CD1c-positive myeloid dendritic cell (primary cell): ENCODE measurements at regions not wholly inside any gene's neighbourhood (a gene's known extent, or its start where the extent isn't known, plus 50 kb on each side); places are given as distances from the start of the nearest gene placed in this dataset.
"Not testable (repeated sequence)": the region's sequence is repeated elsewhere in the genome, so short reads cannot be mapped to it uniquely, and the experiment has no call there.

Experiments
- DNase-seq: peaks from one replicate; pipeline ENCODE4 v3.0.0-alpha.2; 2016; ENCODE audit errors: extremely low spot score

DNA sequence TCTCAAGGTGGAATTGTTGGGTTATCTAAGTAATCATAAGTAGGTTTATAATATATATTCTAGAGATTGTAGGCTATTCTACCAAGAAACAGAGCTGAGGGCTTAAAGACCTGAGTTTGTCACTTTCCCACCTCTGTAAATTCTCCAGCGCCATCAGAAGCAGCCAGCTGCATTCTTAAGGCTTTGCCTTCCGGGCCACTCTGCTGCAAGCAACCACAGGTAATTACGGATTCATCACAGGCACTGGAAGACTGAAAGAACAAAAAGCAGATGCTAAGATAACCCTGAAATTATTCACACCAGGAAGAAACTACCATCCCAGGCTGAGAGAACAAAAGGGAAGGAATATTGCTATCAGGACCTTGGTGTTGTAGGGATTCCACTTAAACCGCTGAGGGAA, 137.8 kb upstream of the JCAD start:
- DNase-seq, result no peak

DNA sequence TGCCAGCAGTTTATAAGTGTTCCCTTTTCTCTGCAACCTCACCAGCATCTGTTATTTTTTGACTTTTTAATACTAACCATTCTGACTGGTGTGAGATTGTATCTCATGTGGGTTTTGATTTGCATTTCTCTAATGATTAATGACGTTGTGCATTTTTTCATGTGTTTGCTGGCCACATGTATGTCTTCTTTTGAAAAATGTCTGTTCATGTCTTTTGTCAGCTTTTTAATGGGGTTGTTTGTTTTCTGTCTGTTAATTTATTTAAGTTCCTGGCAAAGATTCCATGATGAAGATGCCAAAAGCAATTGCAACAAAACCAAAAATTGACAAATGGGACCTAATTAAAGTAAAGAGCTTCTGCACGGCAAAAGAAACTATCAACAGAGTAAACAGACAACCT, 137.2 kb upstream of the JCAD start:
- not testable (repeated sequence) for DNase-seq

DNA sequence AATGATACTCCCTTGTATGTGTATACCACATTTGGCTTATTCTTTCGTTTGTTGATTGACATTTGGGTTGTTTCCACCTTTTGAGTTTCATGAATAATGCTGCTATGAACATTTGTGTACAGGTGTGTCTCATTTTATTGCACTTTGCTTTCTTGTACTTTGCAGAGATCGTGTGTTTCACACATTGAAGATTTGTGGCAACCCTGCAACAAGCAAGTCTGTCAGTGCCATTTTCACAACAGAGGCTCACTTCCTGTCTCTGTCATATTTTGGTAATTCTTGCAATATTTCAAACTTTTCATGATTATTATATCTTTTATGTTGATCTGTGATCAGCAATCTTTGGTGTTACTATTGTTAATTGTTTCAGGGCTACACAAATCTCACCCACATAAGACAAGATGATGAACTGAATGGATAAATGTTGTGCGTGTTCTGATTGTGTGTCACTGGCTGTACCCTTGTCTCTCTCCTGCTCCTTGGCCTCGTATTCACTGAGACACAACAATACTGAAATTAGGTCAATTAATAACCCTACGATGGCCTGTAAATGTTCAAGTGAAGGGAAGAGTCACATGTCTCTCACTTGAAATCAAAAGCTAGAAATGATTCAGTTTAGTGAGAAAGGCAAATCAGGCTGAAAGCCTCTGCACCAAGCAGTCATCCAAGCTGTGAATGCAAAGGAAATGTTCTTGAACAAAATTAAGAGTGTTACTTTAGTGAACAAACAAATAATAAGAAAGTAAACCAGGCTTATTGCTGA, 133.6 kb upstream of the JCAD start:
- DNase-seq, result no peak

DNA sequence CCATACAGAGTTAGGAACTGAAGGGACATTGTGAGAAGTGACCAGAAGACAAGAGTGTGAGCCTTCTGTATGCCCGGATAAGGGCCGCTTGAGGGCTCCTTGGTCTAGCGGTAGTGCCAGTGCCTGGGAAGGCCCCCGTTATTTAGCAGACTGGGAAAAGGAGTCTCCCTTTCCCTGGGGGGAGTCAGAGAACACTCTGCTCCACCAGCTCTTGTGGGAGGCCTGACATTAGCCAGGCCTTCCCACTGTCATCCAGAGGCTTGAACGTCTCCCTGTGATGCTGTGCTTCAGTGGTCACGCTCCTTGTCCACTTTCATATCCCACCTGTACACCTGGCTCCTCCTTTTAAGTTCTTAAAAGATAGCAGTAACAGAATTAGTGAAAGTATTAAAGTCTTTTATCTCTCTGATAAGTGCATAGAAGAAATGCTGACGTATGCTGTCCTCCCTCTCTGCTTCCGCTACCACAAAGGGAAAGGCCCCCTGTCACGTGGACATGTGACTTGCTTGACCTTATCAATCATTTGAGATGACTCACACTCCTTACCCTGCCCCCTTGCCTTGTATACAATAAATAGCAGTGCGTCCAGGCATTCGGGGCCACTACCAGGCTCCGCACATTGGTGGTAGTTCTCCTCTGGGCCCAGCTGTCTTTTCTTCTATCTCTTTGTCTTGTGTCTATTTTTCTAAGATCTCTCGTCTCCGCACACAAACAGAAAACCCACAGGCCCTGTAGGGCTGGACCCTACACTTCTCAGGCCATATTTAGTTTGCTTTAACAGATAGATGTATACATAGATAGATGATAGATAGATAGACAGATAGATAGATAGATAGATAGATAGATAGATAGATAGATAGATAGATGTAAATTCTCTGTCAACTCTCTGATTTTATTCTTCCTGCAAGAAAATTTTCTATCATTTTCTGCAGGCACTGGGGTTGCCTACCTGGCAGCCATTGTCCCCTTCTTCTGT, 131.5 kb upstream of the JCAD start:
- no peak for DNase-seq

DNA sequence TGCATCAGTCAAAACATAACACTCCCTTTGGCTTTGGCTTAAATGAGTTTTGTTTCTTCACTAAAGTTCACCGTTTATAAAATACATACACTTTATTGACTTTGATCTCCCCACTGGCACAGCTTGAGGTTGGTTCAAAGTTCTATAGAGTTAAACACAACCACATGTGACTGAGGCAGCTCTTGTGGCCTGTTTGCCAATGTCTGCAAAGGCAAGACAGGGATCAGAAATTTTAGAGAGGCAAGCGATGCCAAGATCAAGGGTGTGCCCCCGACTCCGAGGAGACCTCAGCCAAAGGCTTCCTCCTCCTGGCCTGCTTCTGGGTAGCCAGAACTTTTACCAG, 129.8 kb upstream of the JCAD start:
- no peak for DNase-seq

DNA sequence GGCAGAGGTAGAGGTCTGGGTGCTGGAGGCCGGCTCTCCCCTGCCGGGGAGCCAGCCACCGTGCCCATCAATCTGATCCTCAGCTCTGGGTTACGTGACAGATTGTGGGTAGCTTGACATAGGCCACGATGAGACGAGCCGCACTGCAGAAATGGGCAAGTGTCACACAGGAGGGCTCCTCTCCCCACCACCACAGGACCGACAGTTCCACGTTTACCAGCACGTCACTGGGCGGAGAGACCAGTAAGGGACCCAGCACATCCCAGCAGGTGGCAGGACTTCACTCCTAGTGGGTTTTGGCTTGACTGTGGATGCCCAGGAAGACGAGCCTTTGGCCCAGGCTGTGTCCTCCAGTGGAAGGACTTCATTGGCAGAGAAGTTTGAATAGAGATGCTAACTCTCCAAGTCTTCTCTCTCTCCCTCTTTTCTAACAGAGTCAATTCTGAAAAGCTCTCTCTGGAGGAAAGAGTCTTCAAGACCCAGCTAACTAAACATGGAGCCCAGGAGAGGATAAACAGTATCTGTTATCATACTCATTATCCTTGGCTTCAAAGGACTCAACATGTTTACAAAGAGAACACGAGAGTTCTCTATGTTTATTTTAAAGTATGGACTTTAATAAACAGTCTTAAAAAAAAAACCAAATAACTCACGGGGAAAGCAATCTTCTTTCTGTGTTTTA, 129.3 kb upstream of the JCAD start:
- DNase-seq, result no peak

DNA sequence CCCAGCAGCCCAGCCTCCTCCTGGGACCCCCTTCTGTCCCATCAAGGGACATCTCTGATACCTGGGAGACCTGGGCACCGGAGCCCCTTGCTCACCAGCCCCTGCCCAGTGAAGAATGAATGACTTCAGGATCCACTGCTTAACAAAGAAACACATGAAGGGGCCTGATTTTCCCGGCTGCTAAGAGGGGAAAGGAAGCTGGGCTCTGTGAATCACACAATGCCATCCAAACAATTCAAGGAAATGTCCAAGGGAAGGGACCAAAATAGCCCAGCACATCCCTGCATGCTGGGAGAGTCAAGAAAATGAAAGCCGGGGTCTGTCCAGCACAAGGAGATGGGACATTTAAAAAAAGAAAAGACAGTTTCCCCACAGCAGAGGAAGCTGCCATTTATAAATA, 128.7 kb upstream of the JCAD start:
- no peak for DNase-seq

DNA sequence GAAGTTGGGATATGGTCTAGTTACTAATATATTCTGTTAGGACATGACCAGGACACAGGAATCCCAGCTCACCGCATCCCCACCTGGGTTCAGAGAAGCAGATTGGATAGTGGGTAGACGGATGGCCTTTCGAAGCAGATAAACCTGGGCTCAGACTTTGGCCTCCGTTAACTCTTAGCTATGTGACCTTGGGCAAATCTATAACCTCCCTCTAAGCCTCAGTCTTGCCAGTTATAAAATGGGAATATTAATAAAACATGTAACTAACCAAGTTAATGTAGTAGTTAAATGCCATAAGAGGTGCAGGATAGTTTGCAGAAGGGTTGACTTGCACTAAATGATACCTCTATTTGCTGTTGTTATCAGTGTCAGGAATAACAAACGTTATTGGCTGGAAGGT, 127.6 kb upstream of the JCAD start:
- no peak for DNase-seq

DNA sequence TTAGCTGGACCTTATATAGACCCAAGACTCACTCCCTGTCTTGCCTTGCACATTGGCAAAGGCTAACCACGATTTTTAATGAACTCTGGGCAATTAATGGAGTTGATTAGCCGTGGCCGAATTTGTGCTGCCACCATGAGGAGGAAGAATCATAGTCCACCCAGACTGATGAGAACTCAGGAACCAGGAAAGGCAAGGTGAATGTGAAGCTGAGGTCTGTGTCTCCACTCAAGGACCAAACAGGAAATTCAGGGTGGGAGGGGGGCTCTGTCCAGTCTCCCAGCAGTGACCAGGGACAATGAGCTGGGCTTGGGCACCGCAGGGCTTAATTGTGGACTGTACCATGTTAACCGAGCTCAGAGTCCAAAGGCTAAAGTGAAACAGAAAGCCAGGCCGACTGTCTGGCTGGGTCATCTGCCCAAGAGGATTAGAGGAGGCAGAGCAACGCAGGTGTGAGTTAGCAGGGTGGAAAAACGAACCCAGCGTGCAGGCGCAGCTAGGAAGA, 127.0 kb upstream of the JCAD start:
- no peak for DNase-seq

DNA sequence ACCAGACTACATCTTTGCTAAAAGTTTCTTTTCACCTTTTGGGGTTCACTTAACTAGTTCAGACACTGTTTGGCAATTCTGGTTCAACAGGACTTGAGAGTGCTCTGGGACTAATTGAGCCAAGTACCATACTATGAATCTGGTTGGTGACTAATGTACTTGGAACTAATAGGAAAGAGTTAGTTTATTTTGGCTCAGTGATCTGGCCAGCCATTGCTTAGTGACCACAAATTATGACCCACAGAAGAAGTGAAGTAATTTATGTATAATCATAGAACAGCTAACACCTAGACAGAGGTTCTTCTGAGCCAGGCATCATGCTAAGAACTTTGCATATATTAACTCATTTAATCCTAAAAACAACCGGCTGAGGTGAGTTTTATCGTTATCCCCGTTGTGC, 126.5 kb upstream of the JCAD start:
- DNase-seq, result no peak

DNA sequence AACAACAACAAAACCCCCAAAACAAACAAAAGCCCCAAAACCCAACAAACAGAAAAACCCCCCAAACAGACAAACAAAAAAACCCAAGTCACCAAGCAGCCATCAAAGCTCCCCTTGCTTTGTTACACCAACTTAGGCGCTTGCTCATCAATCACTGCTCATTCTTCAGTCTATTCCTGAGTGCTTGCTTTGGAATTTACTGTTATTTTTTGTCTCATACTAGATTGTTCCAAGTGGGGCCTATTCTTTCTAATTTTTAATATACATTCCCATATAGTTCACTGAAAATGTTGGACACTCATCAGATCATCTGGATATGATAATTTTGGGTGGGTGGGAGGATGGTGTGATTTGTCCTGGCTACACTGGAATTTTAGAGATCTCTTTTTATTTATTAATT, 126.0 kb upstream of the JCAD start:
- no peak for DNase-seq

DNA sequence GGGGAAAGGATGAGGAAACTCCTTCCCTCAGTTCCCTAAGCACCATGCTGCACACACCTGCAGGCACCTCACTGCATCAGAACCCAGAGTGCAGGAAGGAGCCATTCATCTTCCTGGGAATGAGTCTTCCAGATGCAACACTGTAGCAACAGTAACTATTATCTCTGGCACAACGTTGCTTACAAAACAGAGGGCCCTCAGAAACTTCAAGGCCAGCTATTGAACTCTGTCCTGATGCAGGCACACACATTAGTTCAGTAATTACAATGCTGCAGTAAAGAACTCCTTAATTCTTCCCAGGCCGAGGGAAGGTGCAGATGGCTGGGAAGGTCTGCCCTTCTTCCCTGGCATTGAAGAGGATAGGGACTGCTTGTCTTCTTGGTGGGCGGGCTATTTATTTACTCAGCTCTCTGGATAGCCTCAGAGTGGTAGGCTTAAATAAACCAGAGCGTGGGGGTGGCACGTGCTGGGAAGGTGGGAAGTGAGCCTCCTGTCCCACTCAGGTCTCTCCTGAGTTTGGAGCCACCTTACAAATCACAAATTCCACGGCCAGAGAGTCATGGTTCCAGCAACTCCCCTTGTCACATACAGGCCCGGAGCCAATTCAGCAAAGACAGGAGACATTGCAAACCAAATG, 125.1 kb upstream of the JCAD start:
- DNase-seq, result no peak

DNA sequence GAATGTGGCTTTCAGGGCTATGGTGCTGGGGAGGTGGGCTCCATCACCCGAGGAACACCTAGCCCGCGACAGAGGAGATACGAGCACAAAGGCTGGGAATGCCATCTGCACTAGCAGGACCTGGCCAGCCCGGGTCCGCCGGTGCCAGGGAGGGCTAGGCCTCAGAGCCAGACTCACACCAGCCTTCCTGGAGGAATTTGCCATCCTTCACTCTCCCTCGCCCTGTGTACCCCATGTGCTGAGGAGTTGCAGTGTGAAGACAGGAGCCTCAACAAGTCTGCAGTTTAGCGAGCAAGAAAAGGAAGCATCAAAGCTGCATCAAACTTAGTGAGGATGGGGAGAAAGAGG, 123.6 kb upstream of the JCAD start:
- no peak for DNase-seq

DNA sequence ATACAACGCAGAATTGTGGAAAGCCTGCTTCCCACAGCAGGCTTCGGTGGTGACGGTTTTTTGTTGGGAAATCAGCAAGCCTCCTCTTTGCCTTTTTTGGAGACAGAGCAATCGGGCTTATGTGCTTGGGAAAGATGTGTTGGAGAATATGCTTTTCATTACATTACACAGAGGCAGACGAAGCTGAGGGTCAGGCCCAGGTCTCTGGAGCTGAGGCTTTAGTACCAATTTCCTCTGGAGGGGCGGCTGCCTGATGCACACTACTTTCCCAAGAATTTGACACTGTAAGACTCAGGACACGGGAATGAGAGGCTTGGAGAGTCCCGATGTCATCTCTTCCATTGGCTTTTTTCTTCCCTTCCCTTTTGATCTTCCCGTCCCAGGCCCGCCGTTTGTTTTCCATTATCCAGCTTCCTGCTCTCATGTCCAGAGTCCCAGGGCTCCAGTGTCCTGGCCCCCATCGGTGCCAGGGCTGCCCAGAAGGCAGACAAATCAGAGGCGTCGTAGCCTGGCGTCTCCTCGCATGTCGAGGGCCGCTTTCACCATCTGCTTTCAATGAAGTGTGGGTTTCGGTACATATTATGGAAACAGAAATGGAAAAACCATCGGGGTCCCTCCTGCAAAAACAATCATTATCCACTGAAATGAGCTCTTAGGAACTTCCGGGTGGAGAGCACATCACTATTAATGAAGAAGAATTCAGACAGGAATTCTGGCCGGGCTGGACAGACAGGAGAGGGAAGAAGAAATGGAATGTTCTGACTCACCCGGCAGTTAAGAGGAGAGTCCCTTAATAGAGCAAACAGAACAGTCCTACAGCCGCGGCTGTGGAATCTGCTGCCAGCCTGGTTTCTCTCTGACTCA, 123.0 kb upstream of the JCAD start:
- no peak for DNase-seq

DNA sequence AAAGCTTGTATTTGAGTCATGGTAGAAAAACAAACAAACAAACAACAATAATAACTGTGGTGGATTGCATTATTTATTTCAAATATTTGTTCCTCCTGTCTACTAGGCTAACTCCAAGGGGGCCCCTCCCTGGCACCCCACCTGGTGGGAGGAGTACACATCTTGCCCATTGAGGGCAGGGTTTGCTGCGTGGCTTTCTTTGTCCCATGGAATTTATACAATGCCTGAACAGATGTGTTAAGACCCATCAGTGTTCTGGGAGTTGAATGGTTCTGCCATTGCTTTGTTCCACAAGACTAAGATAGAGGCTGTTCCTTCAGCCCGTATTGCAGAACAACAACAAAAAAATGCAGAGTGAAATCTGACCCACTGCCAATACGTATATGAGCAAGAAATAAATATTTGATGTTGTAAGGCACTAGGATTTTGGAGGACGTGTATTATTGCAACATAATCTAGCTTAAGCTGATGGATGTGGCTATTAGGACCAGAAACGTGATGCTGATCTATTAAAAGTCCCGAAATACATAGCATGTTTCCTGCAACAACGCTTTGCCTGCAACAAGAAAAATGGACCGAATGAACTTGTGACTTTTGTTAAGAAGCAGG, 119.1 kb upstream of the JCAD start:
- DNase-seq, result no peak

DNA sequence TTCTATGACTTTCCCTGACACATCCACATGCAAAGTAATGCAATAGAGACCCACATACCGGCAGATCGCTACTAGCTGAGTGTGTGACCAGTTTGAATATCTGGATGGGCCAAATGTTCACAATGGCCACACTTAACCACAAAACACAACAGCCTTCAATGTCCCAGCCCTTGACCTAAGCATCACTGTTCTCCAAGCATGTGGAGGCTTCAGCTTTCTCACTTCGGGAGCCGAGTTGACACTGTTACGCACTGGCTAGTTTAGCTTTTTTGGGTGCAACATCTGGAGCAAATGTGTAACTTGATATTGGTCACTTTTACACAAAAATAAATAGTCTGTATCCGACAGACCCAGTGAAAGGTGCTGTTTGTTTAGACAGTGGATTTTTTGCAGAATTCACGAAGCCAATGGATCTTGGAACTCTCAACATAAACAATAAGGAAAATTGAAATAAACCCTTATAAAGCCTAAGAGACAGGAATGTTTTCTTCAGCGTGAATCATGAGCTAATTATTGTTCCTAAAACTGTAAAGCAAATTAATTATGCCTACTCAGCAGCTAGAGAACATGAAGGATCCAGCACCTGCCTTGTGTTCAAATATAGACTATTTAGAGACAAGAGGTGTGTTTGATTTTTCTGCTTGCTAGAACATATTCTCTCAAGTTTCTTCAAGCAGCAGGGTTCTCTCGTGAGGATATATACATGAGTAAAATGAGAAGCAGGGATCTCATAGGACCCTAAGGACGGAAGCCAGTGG, 117.6 kb upstream of the JCAD start:
- no peak for DNase-seq

DNA sequence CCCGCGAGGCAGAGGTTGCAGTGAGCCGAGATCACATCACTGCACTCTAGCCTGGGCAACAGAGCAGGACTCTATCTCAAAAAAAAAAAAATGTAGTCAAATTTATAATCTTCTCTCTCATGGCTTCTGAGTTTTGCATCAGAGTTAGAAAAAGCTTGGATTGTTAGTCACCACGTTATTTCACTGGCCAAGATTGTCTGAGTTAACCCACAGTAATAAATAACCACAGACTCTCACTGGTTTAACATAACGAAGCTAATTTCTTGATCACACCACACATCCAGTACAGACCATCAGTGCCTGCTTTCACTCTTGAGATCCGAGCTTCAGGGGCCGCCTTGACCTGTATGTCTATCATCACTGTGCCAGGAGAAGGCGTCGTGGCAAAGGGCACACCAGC, 116.8 kb upstream of the JCAD start:
- no peak for DNase-seq

DNA sequence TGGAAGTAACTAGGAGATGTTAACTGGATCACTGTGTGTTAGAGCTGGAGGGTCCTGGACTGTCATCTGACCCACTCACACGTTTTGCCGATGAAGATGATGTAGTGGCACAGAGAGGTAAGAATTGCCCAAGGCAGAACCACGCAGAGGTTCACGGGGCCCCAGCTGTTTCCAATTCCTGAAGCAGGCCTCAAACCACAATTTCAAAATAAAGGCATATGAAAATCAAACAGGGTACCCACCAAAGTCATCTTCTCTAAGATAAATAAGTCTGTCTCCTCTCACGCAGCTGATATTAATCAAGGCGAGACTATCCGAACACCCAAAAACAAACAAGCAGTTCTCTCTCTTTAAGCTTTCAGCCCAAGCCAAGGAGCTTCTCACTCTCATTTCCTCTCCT, 113.3 kb upstream of the JCAD start:
- no peak for DNase-seq

DNA sequence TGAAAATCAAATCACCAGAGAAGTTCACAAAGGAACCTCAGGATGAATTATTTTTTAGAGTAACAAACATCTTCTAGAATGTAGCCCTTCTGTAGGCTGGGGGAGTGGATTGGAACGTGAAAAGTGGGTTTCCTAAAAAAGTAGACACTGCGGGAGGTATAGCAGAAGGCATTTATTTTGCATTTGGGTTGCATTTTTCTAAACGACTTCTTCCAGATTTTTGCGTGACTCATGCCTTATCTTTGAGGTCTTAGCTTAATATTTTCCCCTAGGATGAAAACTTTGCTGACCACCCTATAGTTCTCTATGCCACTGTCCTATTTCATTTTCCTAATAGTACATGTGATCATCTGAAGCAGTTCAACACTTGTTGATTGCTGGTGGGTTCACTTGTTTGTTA, 112.7 kb upstream of the JCAD start:
- no peak for DNase-seq

DNA sequence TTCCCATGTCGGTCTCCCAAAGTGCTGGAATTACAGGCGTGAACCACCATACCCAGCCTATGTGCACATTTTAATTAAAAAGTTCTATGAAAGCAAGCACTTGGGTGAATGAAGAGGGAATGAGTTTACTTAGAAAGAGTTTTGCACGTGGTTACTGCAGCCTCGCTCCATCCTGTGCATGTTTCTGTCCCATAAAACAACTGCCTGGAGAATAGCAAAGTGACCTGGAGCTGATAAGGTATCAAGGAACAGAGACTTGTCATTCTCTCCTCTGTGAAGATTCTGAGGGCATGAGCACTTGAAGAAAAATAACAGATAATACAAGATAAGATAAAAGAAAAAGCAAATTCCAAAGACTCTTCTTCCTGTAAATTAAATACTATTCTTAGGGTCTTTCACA, 112.2 kb upstream of the JCAD start:
- no peak for DNase-seq
